Brain microvascular endothelial cell (primary cell): ENCODE measurements at regions not wholly inside any gene's neighbourhood (a gene's known extent, or its start where the extent isn't known, plus 50 kb on each side); places are given as distances from the start of the nearest gene placed in this dataset.
"Not testable (repeated sequence)": the region's sequence is repeated elsewhere in the genome, so short reads cannot be mapped to it uniquely, and the experiment has no call there.

ENCODE experiments used
- DNase-seq: peaks from one replicate; pipeline ENCODE4 v3.0.0-alpha.2; 2020
- H3K27ac ChIP-seq: fragments of 250-450 bp; sonication (Bioruptor Pico); 2 replicates; pipeline ENCODE4 v1.5.1; 2020; ENCODE audit warnings: mild to moderate bottlenecking, moderate library complexity
- H3K27me3 ChIP-seq: fragments of 250-450 bp; sonication (Bioruptor Pico); replicated peaks from 2 replicates; pipeline ENCODE4 v1.5.1; 2020; ENCODE audit warnings: mild to moderate bottlenecking
- H3K36me3 ChIP-seq: fragments of 250-450 bp; sonication (Bioruptor Pico); replicated peaks from 2 replicates; pipeline ENCODE4 v1.5.1; 2020; ENCODE audit warnings: mild to moderate bottlenecking
- H3K4me3 ChIP-seq: 2 replicates; pipeline ENCODE4 v1.5.1; 2011; ENCODE audit warnings: low read depth, mild to moderate bottlenecking, control low read depth, low read length, moderate library complexity
- in situ Hi-C: cut with HindIII; loops from 2 replicates; pipeline ENCODE4 v1.10.0; 2017; ENCODE audit warnings: low sequenced_read_pairs, low pct_ligation_motif_present
- TF ChIP-seq, protein P1 (sequence below): IDR thresholded peaks from 2 replicates; pipeline ENCODE4 v1.5.1; 2011; ENCODE audit warnings: low read depth, mild to moderate bottlenecking, moderate library complexity, low read length, control low read depth, inconsistent platforms; ENCODE audit errors: missing control alignments

GRCh38 chr5:23895614-23896013, 388.2 kb downstream of the PRDM9 start:
- in situ Hi-C loops = no loop called here
- H3K27ac ChIP-seq = no peak overlapping the region
- no peaks in the 10 kb centered on the region for H3K27me3 ChIP-seq
- no peak overlapping the region for H3K4me3 ChIP-seq
- no peaks in the 10 kb centered on the region for H3K36me3 ChIP-seq
- TF ChIP-seq, protein P1, sequence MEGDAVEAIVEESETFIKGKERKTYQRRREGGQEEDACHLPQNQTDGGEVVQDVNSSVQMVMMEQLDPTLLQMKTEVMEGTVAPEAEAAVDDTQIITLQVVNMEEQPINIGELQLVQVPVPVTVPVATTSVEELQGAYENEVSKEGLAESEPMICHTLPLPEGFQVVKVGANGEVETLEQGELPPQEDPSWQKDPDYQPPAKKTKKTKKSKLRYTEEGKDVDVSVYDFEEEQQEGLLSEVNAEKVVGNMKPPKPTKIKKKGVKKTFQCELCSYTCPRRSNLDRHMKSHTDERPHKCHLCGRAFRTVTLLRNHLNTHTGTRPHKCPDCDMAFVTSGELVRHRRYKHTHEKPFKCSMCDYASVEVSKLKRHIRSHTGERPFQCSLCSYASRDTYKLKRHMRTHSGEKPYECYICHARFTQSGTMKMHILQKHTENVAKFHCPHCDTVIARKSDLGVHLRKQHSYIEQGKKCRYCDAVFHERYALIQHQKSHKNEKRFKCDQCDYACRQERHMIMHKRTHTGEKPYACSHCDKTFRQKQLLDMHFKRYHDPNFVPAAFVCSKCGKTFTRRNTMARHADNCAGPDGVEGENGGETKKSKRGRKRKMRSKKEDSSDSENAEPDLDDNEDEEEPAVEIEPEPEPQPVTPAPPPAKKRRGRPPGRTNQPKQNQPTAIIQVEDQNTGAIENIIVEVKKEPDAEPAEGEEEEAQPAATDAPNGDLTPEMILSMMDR = no peak
- DNase-seq = no peak

- in situ Hi-C loops = no loop called here
- Histone ChIP-seq H3K4me3 (no peak overlapping the region), H3K27ac (no peak overlapping the region), H3K36me3 (no peaks in the 10 kb centered on the region), H3K27me3 (no peaks in the 10 kb centered on the region)
- TF ChIP-seq, protein P1 = no peak
- no peak for DNase-seq
These were observed 423.6 kb downstream of the PRDM9 start for GRCh38 chr5:23930985-23931384.

- H3K27ac ChIP-seq, in situ Hi-C loops, H3K36me3 ChIP-seq, DNase-seq, H3K27me3 ChIP-seq: not testable (repeated sequence)
- peak overlapping the region; percentile 44 for H3K4me3 ChIP-seq
These were observed 444.0 kb downstream of the PRDM9 start for GRCh38 chr5:23951261-23951928.

DNA sequence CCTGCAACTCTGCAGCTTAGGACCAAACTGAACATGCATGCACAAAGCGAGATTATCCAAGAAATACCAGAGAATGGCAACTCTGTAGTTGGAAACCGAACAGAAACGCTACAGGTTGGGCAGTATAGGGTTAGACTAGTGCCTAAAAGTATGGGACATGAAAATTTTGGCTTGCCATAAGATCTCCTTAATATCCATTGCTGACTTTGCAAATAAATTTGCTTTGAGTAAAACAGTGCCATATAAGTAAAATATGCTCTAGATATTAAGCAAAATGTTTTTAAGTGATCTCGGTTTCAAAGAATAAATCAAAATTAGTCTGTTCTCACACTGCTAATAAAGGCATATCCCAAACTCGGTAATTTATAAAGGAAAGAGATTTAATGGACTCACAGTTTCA, 456.0 kb downstream of the PRDM9 start:
- H3K27ac ChIP-seq = no peak overlapping the region
- TF ChIP-seq, protein P1 = no peak
- H3K27me3 ChIP-seq = no peaks in the 10 kb centered on the region
- DNase-seq = no peak
- no peak overlapping the region for H3K4me3 ChIP-seq
- in situ Hi-C loops = no loop called here
- no peaks in the 10 kb centered on the region for H3K36me3 ChIP-seq

DNA sequence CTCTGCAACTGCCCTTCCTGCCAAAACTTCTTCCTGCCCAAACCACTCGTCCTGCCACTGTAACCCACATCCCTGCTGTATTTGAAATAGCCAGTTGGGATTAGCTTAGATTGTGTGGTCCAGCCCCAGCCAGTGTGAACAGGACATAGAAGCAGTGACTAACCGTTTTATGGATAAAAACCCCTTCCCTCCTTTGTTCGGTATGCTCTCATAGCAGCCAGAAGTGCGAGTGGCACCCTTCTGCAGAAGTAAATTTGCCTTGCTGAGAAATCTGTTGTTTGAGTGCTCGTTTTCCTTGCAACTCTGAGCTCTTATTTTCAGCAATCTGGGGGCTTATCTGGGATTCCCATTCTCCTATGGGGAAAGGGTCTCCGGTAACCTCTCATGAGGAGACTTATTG, 470.0 kb downstream of the PRDM9 start:
- Histone ChIP-seq H3K27ac (no peak overlapping the region), H3K4me3 (no peak overlapping the region), H3K27me3 (no peaks in the 10 kb centered on the region), H3K36me3 (no peaks in the 10 kb centered on the region)
- in situ Hi-C loops = no loop called here
- DNase-seq = no peak
- TF ChIP-seq, protein P1 = no peak

- H3K27ac ChIP-seq = no peak overlapping the region
- no peaks in the 10 kb centered on the region for H3K36me3 ChIP-seq
- DNase-seq = no peak
- TF ChIP-seq, protein P1 = peak; percentile 47
- no peaks in the 10 kb centered on the region for H3K27me3 ChIP-seq
- in situ Hi-C loops = no loop called here
- no peak overlapping the region for H3K4me3 ChIP-seq
These were observed 470.6 kb downstream of the PRDM9 start for GRCh38 chr5:23977997-23978396.
